GM23248 (cell line): ENCODE measurements at regions not wholly inside any gene's neighbourhood (a gene's known extent, or its start where the extent isn't known, plus 50 kb on each side); places are given as distances from the start of the nearest gene placed in this dataset.

Experiments used
- DNase-seq: peaks from one replicate; pipeline ENCODE4 v3.0.0-alpha.2; 2015
- H2AFZ ChIP-seq: fragments of 200-600 bp; sonication (generic); 2 replicates; pipeline ENCODE4 v1.6.1; 2016; ENCODE audit warnings: antibody characterized with exemption
- H3F3A ChIP-seq: fragments of 200-600 bp; sonication (generic); 2 replicates; pipeline ENCODE4 v1.6.1; 2016; ENCODE audit warnings: mild to moderate bottlenecking, antibody characterized with exemption, mixed run types; ENCODE audit not compliant: insufficient read depth
- H3K27ac ChIP-seq: fragments of 200-600 bp; sonication (generic); 2 replicates; pipeline ENCODE4 v1.5.1; 2016; ENCODE audit warnings: mild to moderate bottlenecking
- H3K27me3 ChIP-seq: fragments of 200-600 bp; sonication (generic); replicated peaks from 2 replicates; pipeline ENCODE4 v1.6.1; 2016; ENCODE audit warnings: mild to moderate bottlenecking; ENCODE audit not compliant: insufficient read depth
- H3K36me3 ChIP-seq: fragments of 200-600 bp; sonication (generic); 2 replicates; pipeline ENCODE4 v1.6.1; 2016; ENCODE audit warnings: low read depth, mild to moderate bottlenecking
- H3K4me1 ChIP-seq: fragments of 200-600 bp; sonication (generic); 2 replicates; pipeline ENCODE4 v1.6.1; 2016; ENCODE audit warnings: mild to moderate bottlenecking; ENCODE audit not compliant: insufficient read depth
- H3K4me2 ChIP-seq: fragments of 200-600 bp; sonication (generic); one replicate; pipeline ENCODE4 v1.6.1; 2016; ENCODE audit warnings: mild to moderate bottlenecking; ENCODE audit not compliant: unreplicated experiment
- H3K4me3 ChIP-seq: fragments of 200-600 bp; sonication (generic); 2 replicates; pipeline ENCODE4 v1.5.1; 2016; ENCODE audit warnings: mild to moderate bottlenecking
- H3K79me2 ChIP-seq: fragments of 200-600 bp; sonication (generic); 2 replicates; pipeline ENCODE4 v1.6.1; 2016; ENCODE audit warnings: mild to moderate bottlenecking; ENCODE audit not compliant: insufficient read depth
- H3K9ac ChIP-seq: fragments of 200-600 bp; sonication (generic); 2 replicates; pipeline ENCODE4 v1.6.1; 2016; ENCODE audit warnings: mild to moderate bottlenecking
- H3K9me2 ChIP-seq: fragments of 200-600 bp; sonication (generic); 2 replicates; pipeline ENCODE4 v1.6.1; 2016; ENCODE audit warnings: mixed run types, mild to moderate bottlenecking, moderate library complexity; ENCODE audit not compliant: insufficient read depth
- H3K9me3 ChIP-seq: fragments of 200-600 bp; sonication (generic); one replicate; pipeline ENCODE4 v1.6.1; 2017; ENCODE audit warnings: low read depth
- H4K20me1 ChIP-seq: fragments of 200-600 bp; sonication (generic); 2 replicates; pipeline ENCODE4 v1.6.0; 2016; ENCODE audit not compliant: insufficient read depth
- EZH2 ChIP-seq: fragments of 200-600 bp; sonication (generic); IDR thresholded peaks from 2 replicates; pipeline ENCODE4 v1.6.1; 2018; ENCODE audit warnings: antibody characterized with exemption, mild to moderate bottlenecking; ENCODE audit not compliant: insufficient read depth, poor library complexity, severe bottlenecking
- EZH2phosphoT487 ChIP-seq: fragments of 200-600 bp; sonication (generic); IDR thresholded peaks from 2 replicates; pipeline ENCODE4 v1.6.1; 2018; ENCODE audit warnings: antibody characterized with exemption, moderate library complexity, mild to moderate bottlenecking, low read depth; ENCODE audit not compliant: insufficient read depth
- WGBS, 2 experiments: methylation state at CpG; one replicate each; pipeline ENCODE4 v1.1.6; 2015 to 2017; ENCODE audit warnings: low lambda C conversion rate in 2 of 2, low coverage in 1 of 2; ENCODE audit errors: missing lambda C conversion rate in 2 of 2; 5-methylcytosine and 5-hydroxymethylcytosine counted together
- in situ Hi-C: fragments of 300-500 bp; cut with MboI; formaldehyde crosslinking; loops from 2 replicates; pipeline ENCODE4 v1.15.0; 2020

GRCh38 chr2:56121995-56122394 lies 61.8 kb upstream of the CCDC85A start:
- H3K9me3 ChIP-seq: no peaks in the 10 kb centered on the region
- H3K9me2 ChIP-seq: no peaks in the 10 kb centered on the region
- TF ChIP-seq EZH2phosphoT487 (no peak), EZH2 (no peak)
- H4K20me1 ChIP-seq: no peaks in the 10 kb centered on the region
- H3K36me3 ChIP-seq: no peaks in the 10 kb centered on the region
- H3K9ac ChIP-seq: no peak overlapping the region
- no peak overlapping the region for H2AFZ ChIP-seq
- H3F3A ChIP-seq: no peaks in the 10 kb centered on the region
- H3K79me2 ChIP-seq: no peaks in the 10 kb centered on the region
- H3K27ac ChIP-seq: no peak overlapping the region
- H3K4me1 ChIP-seq: no peaks in the 10 kb centered on the region
- peaks cover 26% of the 10 kb centered on the region for H3K27me3 ChIP-seq
- in situ Hi-C loops: loop anchor here (10.0 kb wide), 1 partner anchor 407 kb away; no protein-coding TSS in a partner anchor
- WGBS, 2 experiments: 82 to 86% methylated on average over 1 of the region's 1 CpG
- H3K4me3 ChIP-seq: no peak overlapping the region
- DNase-seq: no peak
- no peak overlapping the region for H3K4me2 ChIP-seq

GRCh38 chr2:56123538-56123937 lies 60.3 kb upstream of the CCDC85A start:
- Histone ChIP-seq H2AFZ (no peak overlapping the region), H3F3A (no peaks in the 10 kb centered on the region)
- 21 to 35% methylated on average over 1 of the region's 1 CpG for WGBS, 2 experiments

GRCh38 chr2:56127010-56127409 lies 56.8 kb upstream of the CCDC85A start:
- H2AFZ ChIP-seq: no peak overlapping the region
- no peaks in the 10 kb centered on the region for H3K36me3 ChIP-seq
- no peaks in the 10 kb centered on the region for H3K79me2 ChIP-seq
- H3K9ac ChIP-seq: no peak overlapping the region
- no peak overlapping the region for H3K27ac ChIP-seq
- 52 to 57% methylated on average over 1 of the region's 1 CpG for WGBS, 2 experiments
- H4K20me1 ChIP-seq: no peaks in the 10 kb centered on the region
- no peak overlapping the region for H3K4me3 ChIP-seq
- in situ Hi-C loops: loop anchor here (10.0 kb wide), 1 partner anchor 412 kb away; no protein-coding TSS in a partner anchor
- no peak for TF ChIP-seq EZH2
- no peak for TF ChIP-seq EZH2phosphoT487
- no peaks in the 10 kb centered on the region for H3F3A ChIP-seq
- H3K27me3 ChIP-seq: peaks cover 24% of the 10 kb centered on the region; the same call in 1 of the 2 replicates
- H3K4me2 ChIP-seq: no peak overlapping the region
- DNase-seq: no peak
- no peaks in the 10 kb centered on the region for H3K9me2 ChIP-seq
- H3K4me1 ChIP-seq: no peaks in the 10 kb centered on the region
- H3K9me3 ChIP-seq: no peaks in the 10 kb centered on the region

More at GRCh38 chr2:56123538-56123937, 60.3 kb upstream of the CCDC85A start:
- Histone ChIP-seq H3K27ac (no peak overlapping the region), H3K9ac (no peak overlapping the region), H4K20me1 (no peaks in the 10 kb centered on the region), H3K36me3 (no peaks in the 10 kb centered on the region), H3K4me2 (no peak overlapping the region), H3K9me3 (no peaks in the 10 kb centered on the region), H3K79me2 (no peaks in the 10 kb centered on the region), H3K4me1 (no peaks in the 10 kb centered on the region), H3K4me3 (no peak overlapping the region), H3K9me2 (no peaks in the 10 kb centered on the region), H3K27me3 (peaks cover 24% of the 10 kb centered on the region)
- in situ Hi-C loops: loop anchor here (10.0 kb wide), 1 partner anchor 409 kb away; no protein-coding TSS in a partner anchor
- no peak for DNase-seq
- TF ChIP-seq EZH2 (no peak), EZH2phosphoT487 (no peak)

GRCh38 chr2:56127463-56128152 lies 56.2 kb upstream of the CCDC85A start:
- Histone ChIP-seq H3K4me3 (no peak overlapping the region), H3F3A (no peaks in the 10 kb centered on the region), H3K79me2 (no peaks in the 10 kb centered on the region), H3K27ac (no peak overlapping the region), H3K27me3 (peaks cover 23% of the 10 kb centered on the region; the same call in 1 of the 2 replicates), H2AFZ (no peak overlapping the region), H3K4me2 (peak overlapping the region; percentile 5), H4K20me1 (no peaks in the 10 kb centered on the region), H3K9ac (no peak overlapping the region), H3K36me3 (no peaks in the 10 kb centered on the region), H3K9me3 (no peaks in the 10 kb centered on the region), H3K9me2 (no peaks in the 10 kb centered on the region), H3K4me1 (no peaks in the 10 kb centered on the region)
- in situ Hi-C loops: loop anchor here (10.0 kb wide), 1 partner anchor 413 kb away; no protein-coding TSS in a partner anchor
- 3 to 5% methylated on average over 6 of the region's 6 CpGs for WGBS, 2 experiments
- peak; percentile 23 for DNase-seq
- no peak for TF ChIP-seq EZH2
- TF ChIP-seq EZH2phosphoT487: no peak
